ENCODE measurements at regions not wholly inside any gene's neighbourhood (a gene's known extent, or its start where the extent isn't known, plus 50 kb on each side); places are given as distances from the start of the nearest gene placed in this dataset.

GRCh38 chr19:30086916-30087315, 144.9 kb downstream of the URI1 start:
- intact Hi-C loops (cut with DNase I), result no loop called here
- H3K27ac ChIP-seq, result no peak overlapping the region
- no peak overlapping the region for H3K4me3 ChIP-seq
- no peaks in the 10 kb centered on the region for H3K4me1 ChIP-seq
- no peak for DNase-seq (ENCODE audit: extremely low spot score in 2 of 2)
- TF ChIP-seq POLR2AphosphoS5 (IDR thresholded peaks at IDR 0.05; ENCODE audit: insufficient read depth in 1 of 2, low read depth in 1 of 2) (no peak), POLR2A (IDR thresholded peaks at IDR 0.05) (no peak), CTCF (IDR thresholded peaks at IDR 0.05) (no peak)
- no peaks in the 10 kb centered on the region for H3K9me3 ChIP-seq
- no peaks in the 10 kb centered on the region for H3K27me3 ChIP-seq
- H3K36me3 ChIP-seq, result no peaks in the 10 kb centered on the region

DNA sequence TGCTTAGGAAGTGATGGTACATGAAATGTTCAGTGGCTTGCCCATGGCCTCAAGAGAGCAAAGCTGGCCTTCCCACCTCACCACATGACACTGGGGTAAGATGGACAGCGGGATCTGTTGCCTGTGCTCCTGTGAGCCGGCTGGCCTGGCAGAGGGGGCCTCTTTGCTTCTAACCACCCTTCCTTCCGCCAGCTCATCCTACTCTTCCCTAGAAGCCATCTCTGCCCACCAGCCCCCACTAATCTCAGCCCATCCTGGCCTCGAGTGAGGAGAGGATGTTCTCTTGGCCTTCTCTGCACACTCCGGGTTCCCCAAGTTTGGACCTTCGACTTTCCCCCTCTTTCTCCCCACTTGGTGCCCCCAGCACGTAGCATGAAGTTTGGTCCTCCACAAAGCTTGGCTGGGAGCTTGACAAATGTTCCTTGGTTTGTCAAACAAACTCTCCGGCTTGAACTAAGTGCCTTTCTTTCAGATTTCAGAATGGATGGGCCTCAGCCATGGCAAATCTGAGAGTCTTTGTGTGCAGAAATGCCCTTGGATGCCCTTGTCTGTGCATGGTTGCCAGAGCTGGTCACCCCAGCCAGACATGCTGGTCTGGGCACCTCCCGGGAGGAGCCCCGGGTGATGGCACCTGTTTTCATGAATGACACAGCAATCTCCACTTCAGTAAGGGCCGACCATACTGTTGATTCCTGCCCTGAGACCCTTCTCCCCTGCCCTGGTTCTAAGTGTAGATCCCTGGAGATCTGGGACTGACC, 145.5 kb downstream of the URI1 start:
- intact Hi-C loops (cut with DNase I), result no loop called here
- Histone ChIP-seq H3K36me3 (no peaks in the 10 kb centered on the region), H3K27ac (no peak overlapping the region), H3K4me1 (no peaks in the 10 kb centered on the region), H3K9me3 (no peaks in the 10 kb centered on the region), H3K27me3 (no peaks in the 10 kb centered on the region), H3K4me3 (no peak overlapping the region)
- TF ChIP-seq POLR2A (IDR thresholded peaks at IDR 0.05) (no peak), POLR2AphosphoS5 (IDR thresholded peaks at IDR 0.05; ENCODE audit: insufficient read depth in 1 of 2, low read depth in 1 of 2) (no peak), CTCF (IDR thresholded peaks at IDR 0.05) (no peak)
- DNase-seq (ENCODE audit: extremely low spot score in 2 of 2), result no peak

GRCh38 chr19:30088567-30088966, 146.5 kb downstream of the URI1 start:
- TF ChIP-seq CTCF (IDR thresholded peaks at IDR 0.05) (no peak), POLR2A (IDR thresholded peaks at IDR 0.05) (no peak), POLR2AphosphoS5 (IDR thresholded peaks at IDR 0.05; ENCODE audit: insufficient read depth in 1 of 2, low read depth in 1 of 2) (no peak)
- intact Hi-C loops (cut with DNase I), result no loop called here
- H3K9me3 ChIP-seq, result no peaks in the 10 kb centered on the region

GRCh38 chr19:30089086-30089665, 147.1 kb downstream of the URI1 start:
- Histone ChIP-seq H3K27me3 (no peaks in the 10 kb centered on the region), H3K4me1 (no peaks in the 10 kb centered on the region), H3K4me3 (no peak overlapping the region), H3K9me3 (no peaks in the 10 kb centered on the region), H3K27ac (no peak overlapping the region), H3K36me3 (no peaks in the 10 kb centered on the region)
- no peak for TF ChIP-seq POLR2A (IDR thresholded peaks at IDR 0.05)
- no peak for TF ChIP-seq POLR2AphosphoS5 (IDR thresholded peaks at IDR 0.05; ENCODE audit: insufficient read depth in 1 of 2, low read depth in 1 of 2)
- no peak for TF ChIP-seq CTCF (IDR thresholded peaks at IDR 0.05)
- intact Hi-C loops (cut with DNase I), result no loop called here
- DNase-seq (ENCODE audit: extremely low spot score in 2 of 2), result no peak

More at GRCh38 chr19:30088567-30088966, 146.5 kb downstream of the URI1 start:
- no peak overlapping the region for H3K27ac ChIP-seq
- no peak overlapping the region for H3K4me3 ChIP-seq
- no peaks in the 10 kb centered on the region for H3K4me1 ChIP-seq
- DNase-seq (ENCODE audit: extremely low spot score in 2 of 2), result no peak
- no peaks in the 10 kb centered on the region for H3K36me3 ChIP-seq
- H3K27me3 ChIP-seq, result no peaks in the 10 kb centered on the region

DNA sequence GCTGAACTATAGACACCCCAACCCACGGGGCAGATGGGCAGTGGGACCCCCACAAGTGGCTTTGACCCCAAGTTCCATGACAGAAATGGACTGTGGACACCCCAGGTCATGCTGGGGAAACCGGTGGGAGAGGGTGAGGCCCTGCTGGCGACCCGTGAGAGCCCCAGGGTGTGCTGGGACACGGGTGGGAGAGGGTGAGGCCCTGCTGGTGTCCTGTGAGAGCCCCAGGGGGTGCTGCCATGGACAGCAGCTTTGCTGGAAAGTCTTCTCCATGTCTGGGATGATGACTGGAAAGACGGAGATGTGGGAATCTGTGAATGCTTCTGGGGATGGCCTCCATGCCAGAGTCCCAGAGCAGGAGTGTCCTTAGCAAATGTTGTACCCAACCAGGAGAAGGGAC, 148.4 kb downstream of the URI1 start:
- intact Hi-C loops (cut with DNase I), result no loop called here
- Histone ChIP-seq H3K9me3 (no peaks in the 10 kb centered on the region), H3K27ac (no peak overlapping the region), H3K27me3 (no peaks in the 10 kb centered on the region), H3K4me3 (no peak overlapping the region), H3K36me3 (no peaks in the 10 kb centered on the region), H3K4me1 (no peaks in the 10 kb centered on the region)
- no peak for DNase-seq (ENCODE audit: extremely low spot score in 2 of 2)
- no peak for TF ChIP-seq CTCF (IDR thresholded peaks at IDR 0.05)
- no peak for TF ChIP-seq POLR2AphosphoS5 (IDR thresholded peaks at IDR 0.05; ENCODE audit: insufficient read depth in 1 of 2, low read depth in 1 of 2)
- no peak for TF ChIP-seq POLR2A (IDR thresholded peaks at IDR 0.05)
